ENCODE measurements at regions not wholly inside any gene's neighbourhood (a gene's known extent, or its start where the extent isn't known, plus 50 kb on each side); places are given as distances from the start of the nearest gene placed in this dataset.

DNA sequence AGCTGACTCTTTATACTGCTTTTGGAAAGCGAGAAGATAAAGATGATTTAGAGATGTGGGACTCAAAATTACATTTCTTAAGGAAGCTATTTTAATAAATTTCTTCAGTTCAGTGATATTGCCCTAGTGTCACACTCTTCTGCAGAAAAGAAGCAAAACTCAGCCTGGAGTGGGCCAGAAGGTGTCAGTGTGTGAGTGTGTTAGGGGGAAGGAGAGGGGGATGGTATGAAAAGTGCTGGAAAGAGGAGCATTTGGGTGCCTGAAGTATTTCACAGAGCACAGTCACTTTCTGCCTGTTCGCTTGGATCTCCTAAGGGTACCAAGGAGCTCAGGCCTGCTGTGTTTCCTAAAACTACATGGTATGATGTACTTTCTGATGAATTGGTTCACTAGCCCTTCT lies 84.5 kb upstream of the FRY start:
- no peaks in the 10 kb centered on the region for H3K27me3 Mint-ChIP-seq (ENCODE audit: low read depth)
- H3K27ac Mint-ChIP-seq = no peak overlapping the region
- H3K4me1 Mint-ChIP-seq = peaks cover 34% of the 10 kb centered on the region
- H3K36me3 Mint-ChIP-seq = no peaks in the 10 kb centered on the region
- no peak overlapping the region for H3K4me3 Mint-ChIP-seq
- no peaks in the 10 kb centered on the region for H3K9me3 Mint-ChIP-seq
- TF ChIP-seq, protein P1, sequence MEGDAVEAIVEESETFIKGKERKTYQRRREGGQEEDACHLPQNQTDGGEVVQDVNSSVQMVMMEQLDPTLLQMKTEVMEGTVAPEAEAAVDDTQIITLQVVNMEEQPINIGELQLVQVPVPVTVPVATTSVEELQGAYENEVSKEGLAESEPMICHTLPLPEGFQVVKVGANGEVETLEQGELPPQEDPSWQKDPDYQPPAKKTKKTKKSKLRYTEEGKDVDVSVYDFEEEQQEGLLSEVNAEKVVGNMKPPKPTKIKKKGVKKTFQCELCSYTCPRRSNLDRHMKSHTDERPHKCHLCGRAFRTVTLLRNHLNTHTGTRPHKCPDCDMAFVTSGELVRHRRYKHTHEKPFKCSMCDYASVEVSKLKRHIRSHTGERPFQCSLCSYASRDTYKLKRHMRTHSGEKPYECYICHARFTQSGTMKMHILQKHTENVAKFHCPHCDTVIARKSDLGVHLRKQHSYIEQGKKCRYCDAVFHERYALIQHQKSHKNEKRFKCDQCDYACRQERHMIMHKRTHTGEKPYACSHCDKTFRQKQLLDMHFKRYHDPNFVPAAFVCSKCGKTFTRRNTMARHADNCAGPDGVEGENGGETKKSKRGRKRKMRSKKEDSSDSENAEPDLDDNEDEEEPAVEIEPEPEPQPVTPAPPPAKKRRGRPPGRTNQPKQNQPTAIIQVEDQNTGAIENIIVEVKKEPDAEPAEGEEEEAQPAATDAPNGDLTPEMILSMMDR (IDR thresholded peaks at IDR 0.05; ENCODE audit: unreplicated experiment) = no peak
- DNase-seq (ENCODE audit: low spot score in 2 of 2, unreplicated experiment in 2 of 2) = no peak

DNA sequence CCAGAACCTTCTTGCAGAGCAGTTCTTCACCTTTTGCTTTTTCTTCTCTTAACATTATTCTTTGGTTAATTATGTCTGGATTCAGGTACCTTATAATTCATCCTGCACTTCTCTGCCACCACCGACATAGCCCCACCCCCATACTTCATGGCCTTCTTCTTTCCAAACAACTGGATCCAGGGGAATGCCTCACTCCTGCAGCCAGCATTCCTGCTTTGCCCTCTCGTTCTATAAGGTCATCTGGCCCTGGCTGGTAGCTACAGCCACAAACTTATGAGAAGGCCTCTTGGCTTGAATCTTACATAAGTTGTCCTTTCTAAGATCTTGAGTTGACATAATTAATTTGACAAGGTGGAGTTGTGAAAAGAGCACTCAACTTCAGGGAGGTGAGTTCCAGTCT lies 84.1 kb upstream of the FRY start:
- no peaks in the 10 kb centered on the region for H3K9me3 Mint-ChIP-seq
- no peak overlapping the region for H3K4me3 Mint-ChIP-seq
- H3K4me1 Mint-ChIP-seq = peaks cover 34% of the 10 kb centered on the region
- TF ChIP-seq, protein P1 (IDR thresholded peaks at IDR 0.05; ENCODE audit: unreplicated experiment) = no peak
- DNase-seq (ENCODE audit: low spot score in 2 of 2, unreplicated experiment in 2 of 2) = no peak
- no peak overlapping the region for H3K27ac Mint-ChIP-seq
- H3K27me3 Mint-ChIP-seq (ENCODE audit: low read depth) = no peaks in the 10 kb centered on the region
- H3K36me3 Mint-ChIP-seq = no peaks in the 10 kb centered on the region

DNA sequence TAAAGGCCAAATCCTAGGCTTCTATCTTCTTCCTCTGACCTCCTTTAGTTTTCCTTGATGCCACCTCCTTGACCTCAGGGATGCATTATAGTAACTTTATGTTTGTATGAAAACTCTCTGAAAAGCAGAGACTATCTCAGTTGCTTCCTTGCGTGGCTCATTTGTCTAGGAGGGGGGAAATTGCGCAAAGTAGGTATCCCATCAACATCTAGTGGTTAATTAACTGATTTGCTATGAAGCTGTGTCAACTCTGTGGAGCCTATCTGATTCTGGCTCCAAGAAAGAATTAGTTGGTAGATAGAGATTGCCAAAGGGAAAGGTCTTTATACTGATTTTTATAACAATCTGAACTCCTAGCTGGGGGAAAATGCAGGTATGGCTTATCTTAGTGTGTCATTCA lies 82.1 kb upstream of the FRY start:
- no peak for DNase-seq (ENCODE audit: low spot score in 2 of 2, unreplicated experiment in 2 of 2)
- Mint-ChIP-seq H3K36me3 (no peaks in the 10 kb centered on the region), H3K27ac (no peak overlapping the region), H3K4me3 (no peak overlapping the region), H3K27me3 (ENCODE audit: low read depth) (no peaks in the 10 kb centered on the region), H3K9me3 (no peaks in the 10 kb centered on the region), H3K4me1 (peaks cover 29% of the 10 kb centered on the region)
- TF ChIP-seq, protein P1 (IDR thresholded peaks at IDR 0.05; ENCODE audit: unreplicated experiment) = no peak

DNA sequence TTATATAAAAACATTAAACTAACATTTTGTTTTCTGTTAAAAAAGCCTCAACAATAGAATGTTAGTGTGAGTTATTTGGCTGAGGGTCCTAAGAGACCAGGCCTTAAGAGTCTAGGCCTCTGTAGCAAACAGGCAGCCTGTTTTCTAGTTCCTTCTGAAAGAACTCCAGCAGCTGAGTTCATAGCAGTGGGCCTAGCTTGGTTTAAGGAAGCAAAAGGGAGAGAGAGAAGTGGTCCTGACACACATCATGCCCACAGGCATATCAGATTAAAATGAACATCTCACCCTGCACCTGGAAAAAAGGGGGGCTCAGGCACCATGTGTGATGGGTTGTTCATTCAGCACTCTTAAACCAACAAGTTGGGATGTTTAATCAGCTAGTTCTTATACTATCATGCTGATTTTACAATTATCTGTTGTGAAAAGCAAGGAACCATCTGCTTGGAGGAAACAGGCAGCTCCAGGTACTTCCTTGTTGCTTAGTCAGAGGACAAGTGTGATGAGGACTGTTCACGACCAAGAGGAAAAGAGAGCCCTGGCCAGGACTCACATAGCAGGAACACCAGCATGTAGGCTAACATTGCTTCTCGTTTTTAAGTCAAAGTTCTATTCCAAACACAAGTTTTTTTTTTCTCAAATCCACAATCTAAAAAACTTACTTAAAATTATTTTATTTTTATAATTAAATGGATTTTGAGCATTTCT lies 81.3 kb upstream of the FRY start:
- no peak for DNase-seq (ENCODE audit: low spot score in 2 of 2, unreplicated experiment in 2 of 2)
- H3K4me1 Mint-ChIP-seq = peaks cover 22% of the 10 kb centered on the region
- no peaks in the 10 kb centered on the region for H3K27me3 Mint-ChIP-seq (ENCODE audit: low read depth)
- TF ChIP-seq, protein P1 (IDR thresholded peaks at IDR 0.05; ENCODE audit: unreplicated experiment) = no peak
- H3K27ac Mint-ChIP-seq = no peak overlapping the region
- no peaks in the 10 kb centered on the region for H3K9me3 Mint-ChIP-seq
- H3K36me3 Mint-ChIP-seq = no peaks in the 10 kb centered on the region
- no peak overlapping the region for H3K4me3 Mint-ChIP-seq

DNA sequence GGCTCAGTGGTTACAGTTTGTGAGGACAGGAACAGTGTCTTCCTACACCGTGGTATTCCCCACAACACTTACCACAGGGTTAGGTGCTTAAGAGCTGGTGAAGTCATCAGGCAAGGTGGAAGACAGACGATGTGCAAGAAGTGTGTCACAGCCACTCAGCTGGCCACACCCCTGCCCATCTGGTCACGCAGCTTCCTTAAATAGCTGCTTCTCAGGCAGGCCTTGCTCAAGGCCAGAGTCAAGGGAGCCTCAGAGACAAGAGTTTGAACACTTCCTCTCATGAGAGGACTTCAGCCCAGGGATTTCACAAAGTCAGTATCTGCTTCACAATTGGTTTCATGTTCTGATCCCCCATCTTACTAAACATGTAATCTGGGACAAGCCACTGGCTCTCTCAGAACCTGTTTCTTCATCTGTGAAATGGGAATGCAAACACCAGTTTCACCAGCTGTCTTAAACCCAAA lies 80.3 kb upstream of the FRY start:
- peaks cover 13% of the 10 kb centered on the region for H3K4me1 Mint-ChIP-seq
- no peaks in the 10 kb centered on the region for H3K9me3 Mint-ChIP-seq
- no peak overlapping the region for H3K27ac Mint-ChIP-seq
- DNase-seq (ENCODE audit: low spot score in 2 of 2, unreplicated experiment in 2 of 2) = no peak
- H3K27me3 Mint-ChIP-seq (ENCODE audit: low read depth) = no peaks in the 10 kb centered on the region
- no peak overlapping the region for H3K4me3 Mint-ChIP-seq
- TF ChIP-seq, protein P1 (IDR thresholded peaks at IDR 0.05; ENCODE audit: unreplicated experiment) = no peak
- no peaks in the 10 kb centered on the region for H3K36me3 Mint-ChIP-seq
